Fibroblast of skin of left biceps (primary cell): ENCODE measurements at regions not wholly inside any gene's neighbourhood (a gene's known extent, or its start where the extent isn't known, plus 50 kb on each side); places are given as distances from the start of the nearest gene placed in this dataset.

ENCODE experiments used
- DNase-seq, 2 experiments: peaks; one replicate each; pipeline ENCODE4 v3.0.0-alpha.2; 2013; ENCODE audit warnings: low read depth in 2 of 2

GRCh38 chr4:84441758-84442377 is 57.2 kb downstream of the NKX6-1 start:
- DNase-seq = no peak

- DNase-seq = no peak
Observed at GRCh38 chr4:84439996-84440395, 59.1 kb downstream of the NKX6-1 start.

- no peak for DNase-seq
Observed at GRCh38 chr4:84436812-84437211, 62.3 kb downstream of the NKX6-1 start.

GRCh38 chr4:84434344-84434743 is 64.7 kb downstream of the NKX6-1 start:
- DNase-seq = no peak

GRCh38 chr4:84433633-84434222 is 65.4 kb downstream of the NKX6-1 start:
- DNase-seq = no peak

GRCh38 chr4:84432713-84433112 is 66.4 kb downstream of the NKX6-1 start:
- DNase-seq = no peak

GRCh38 chr4:84420608-84421007 is 78.5 kb downstream of the NKX6-1 start:
- DNase-seq = no peak

- DNase-seq = no peak
Observed at GRCh38 chr4:84419201-84419600, 79.9 kb downstream of the NKX6-1 start.

- DNase-seq = no peak
Observed at GRCh38 chr4:84417997-84418709, 80.9 kb downstream of the NKX6-1 start.

GRCh38 chr4:84413976-84414375 is 85.1 kb downstream of the NKX6-1 start:
- no peak for DNase-seq

GRCh38 chr4:84413480-84413879 is 85.6 kb downstream of the NKX6-1 start:
- DNase-seq = no peak

- no peak for DNase-seq
Observed at GRCh38 chr4:84412062-84412461, 87.0 kb downstream of the NKX6-1 start.

- DNase-seq = no peak
Observed at GRCh38 chr4:84407554-84408407, 91.3 kb downstream of the NKX6-1 start.

- DNase-seq = no peak
Observed at GRCh38 chr4:84403656-84404055, 95.4 kb downstream of the NKX6-1 start.

GRCh38 chr4:84401701-84402306 is 97.3 kb downstream of the NKX6-1 start:
- no peak for DNase-seq

- no peak for DNase-seq
Observed at GRCh38 chr4:84394386-84394785, 104.7 kb downstream of the NKX6-1 start.

- DNase-seq = no peak
Observed at GRCh38 chr4:84392951-84393590, 106.0 kb downstream of the NKX6-1 start.

- DNase-seq = no peak
Observed at GRCh38 chr4:84389406-84389805, 109.7 kb downstream of the NKX6-1 start.

- DNase-seq = no peak
Observed at GRCh38 chr4:84385203-84385602, 113.9 kb downstream of the NKX6-1 start.

GRCh38 chr4:84384801-84385200 is 114.3 kb downstream of the NKX6-1 start:
- DNase-seq = no peak

- no peak for DNase-seq
Observed at GRCh38 chr4:84381759-84382158, 117.3 kb downstream of the NKX6-1 start.
